HG02870 (cell line): ENCODE measurements at regions not wholly inside any gene's neighbourhood (a gene's known extent, or its start where the extent isn't known, plus 50 kb on each side); places are given as distances from the start of the nearest gene placed in this dataset.

Source experiments
- ATAC-seq: cut with Tn5 transposase; IDR thresholded peaks from one replicate; pipeline ENCODE4 v1.9.1; 2021; ENCODE audit warnings: mild to moderate bottlenecking, moderate library complexity; ENCODE audit not compliant: unreplicated experiment

- ATAC-seq, result no peak
Observed at GRCh38 chr2:23199115-23199918, 185.7 kb upstream of the KLHL29 start.

GRCh38 chr2:23200068-23200786, 184.8 kb upstream of the KLHL29 start:
- ATAC-seq, result no peak

GRCh38 chr2:23200787-23201114, 184.2 kb upstream of the KLHL29 start:
- no peak for ATAC-seq

GRCh38 chr2:23203383-23203782, 181.6 kb upstream of the KLHL29 start:
- no peak for ATAC-seq

- no peak for ATAC-seq
Observed at GRCh38 chr2:23204685-23205242, 180.2 kb upstream of the KLHL29 start.

GRCh38 chr2:23206650-23207049, 178.3 kb upstream of the KLHL29 start:
- ATAC-seq, result no peak

GRCh38 chr2:23207871-23208270, 177.1 kb upstream of the KLHL29 start:
- ATAC-seq, result no peak

GRCh38 chr2:23208339-23208738, 176.6 kb upstream of the KLHL29 start:
- no peak for ATAC-seq

- no peak for ATAC-seq
Observed at GRCh38 chr2:23209059-23209458, 175.9 kb upstream of the KLHL29 start.

- no peak for ATAC-seq
Observed at GRCh38 chr2:23211987-23212583, 172.9 kb upstream of the KLHL29 start.

GRCh38 chr2:23213196-23213595, 171.8 kb upstream of the KLHL29 start:
- ATAC-seq, result no peak

GRCh38 chr2:23215016-23215415, 170.0 kb upstream of the KLHL29 start:
- ATAC-seq, result no peak

- ATAC-seq, result no peak
Observed at GRCh38 chr2:23219666-23220065, 165.3 kb upstream of the KLHL29 start.

GRCh38 chr2:23220513-23221094, 164.4 kb upstream of the KLHL29 start:
- ATAC-seq, result no peak

GRCh38 chr2:23221236-23221635, 163.7 kb upstream of the KLHL29 start:
- no peak for ATAC-seq

GRCh38 chr2:23221901-23222300, 163.1 kb upstream of the KLHL29 start:
- ATAC-seq, result no peak

- no peak for ATAC-seq
Observed at GRCh38 chr2:23230885-23231284, 154.1 kb upstream of the KLHL29 start.

GRCh38 chr2:23231865-23232264, 153.1 kb upstream of the KLHL29 start:
- no peak for ATAC-seq

GRCh38 chr2:23235292-23235691, 149.7 kb upstream of the KLHL29 start:
- ATAC-seq, result no peak

GRCh38 chr2:23235736-23236135, 149.2 kb upstream of the KLHL29 start:
- no peak for ATAC-seq

GRCh38 chr2:23237147-23237546, 147.8 kb upstream of the KLHL29 start:
- no peak for ATAC-seq
